ENCODE measurements at regions not wholly inside any gene's neighbourhood (a gene's known extent, or its start where the extent isn't known, plus 50 kb on each side); places are given as distances from the start of the nearest gene placed in this dataset.

GRCh38 chr13:66154354-66154753, 1075.8 kb downstream of the PCDH9 start:
- TF ChIP-seq CBFB (CRISPR knock-in tag; IDR thresholded peaks at IDR 0.05; ENCODE audit: low read depth): no peak
- TF ChIP-seq NR3C1 (CRISPR knock-in tag; conservative IDR thresholded peaks at IDR 0.05; ENCODE audit: low read depth): no peak
- TF ChIP-seq CREM (CRISPR knock-in tag; IDR thresholded peaks at IDR 0.05): no peak
- no peak for TF ChIP-seq GRHL2 (CRISPR knock-in tag; IDR thresholded peaks at IDR 0.05; ENCODE audit: insufficient replicate concordance, severe bottlenecking)
- no peak for TF ChIP-seq GTF2I (CRISPR knock-in tag; conservative IDR thresholded peaks at IDR 0.05)
- TF ChIP-seq ZNF416 (CRISPR knock-in tag; IDR thresholded peaks at IDR 0.05): no peak
- no peak for TF ChIP-seq ZNF396 (CRISPR knock-in tag; IDR thresholded peaks at IDR 0.05; ENCODE audit: borderline replicate concordance)
- TF ChIP-seq MAX (CRISPR knock-in tag; IDR thresholded peaks at IDR 0.05): no peak
- no peak for TF ChIP-seq CTCF (IDR thresholded peaks at IDR 0.05)
- no peak for TF ChIP-seq ZNF121 (CRISPR knock-in tag; IDR thresholded peaks at IDR 0.05)
- TF ChIP-seq ZNF423 (CRISPR knock-in tag; IDR thresholded peaks at IDR 0.05): no peak
- no peak for TF ChIP-seq ZNF281 (CRISPR knock-in tag; IDR thresholded peaks at IDR 0.05)
- TF ChIP-seq TEAD4 (CRISPR knock-in tag; IDR thresholded peaks at IDR 0.05): no peak
- TF ChIP-seq TEAD1 (CRISPR knock-in tag; IDR thresholded peaks at IDR 0.05): no peak
